ENCODE measurements at regions not wholly inside any gene's neighbourhood (a gene's known extent, or its start where the extent isn't known, plus 50 kb on each side); places are given as distances from the start of the nearest gene placed in this dataset.

DNA sequence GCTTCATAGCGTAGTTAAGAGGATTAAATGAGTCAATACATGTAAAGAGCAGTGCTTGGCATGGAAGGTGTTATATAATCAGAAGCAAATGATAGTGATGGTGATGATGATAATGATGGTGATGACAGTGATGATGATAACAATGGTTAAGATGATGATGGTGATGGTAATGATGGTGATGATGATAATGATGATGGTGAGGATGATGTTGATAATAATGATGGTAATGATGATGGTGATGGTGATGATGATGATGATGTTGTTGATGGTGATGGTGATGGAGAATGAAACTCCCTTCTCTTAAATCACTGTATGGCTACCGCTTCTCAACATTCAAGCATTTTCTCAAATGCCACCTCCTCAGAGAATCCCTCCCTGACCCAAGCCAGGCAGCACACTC lies 190.5 kb downstream of the TMEM132E start:
- TF ChIP-seq CTCF (conservative IDR thresholded peaks at IDR 0.05 in 1 of 2, IDR thresholded peaks at IDR 0.05 in 1 of 2; ENCODE audit: extremely low read depth in 1 of 2, insufficient read depth in 1 of 2, low read depth in 1 of 2, low read length in 2 of 2) (no peak), EZH2 (IDR thresholded peaks at IDR 0.05; ENCODE audit: borderline replicate concordance, low read length) (no peak)

All from mammary epithelial cell (primary cell).